Colonic mucosa (tissue), 4 donors: ENCODE measurements at regions not wholly inside any gene's neighbourhood (a gene's known extent, or its start where the extent isn't known, plus 50 kb on each side); places are given as distances from the start of the nearest gene placed in this dataset.

Source experiments
- DNase-seq: peaks from one replicate; pipeline ENCODE4 v3.0.0-alpha.2; 2020
- H3K27ac ChIP-seq: fragments of 200-600 bp; one replicate; pipeline ENCODE4 v1.8.0; 2021
- H3K27me3 ChIP-seq: fragments of 200-600 bp; one replicate; pipeline ENCODE4 v1.8.0; 2021
- H3K36me3 ChIP-seq: fragments of 200-600 bp; one replicate; pipeline ENCODE4 v1.8.0; 2021
- H3K4me1 ChIP-seq: fragments of 200-600 bp; one replicate; pipeline ENCODE4 v1.8.0; 2021; ENCODE audit warnings: mild to moderate bottlenecking
- H3K4me3 ChIP-seq: fragments of 200-600 bp; one replicate; pipeline ENCODE4 v1.8.0; 2021
- H3K9ac ChIP-seq, 2 donors: one replicate each; pipeline ENCODE4 v1.7.0; 2013; ENCODE audit warnings: control low read depth in 2 of 2, low read depth in 2 of 2, low read length in 2 of 2
- H3K9me3 ChIP-seq: fragments of 200-600 bp; one replicate; pipeline ENCODE4 v1.8.0; 2021
- CTCF ChIP-seq: fragments of 200-600 bp; IDR thresholded peaks from one replicate; pipeline ENCODE4 v1.8.0; 2022; ENCODE audit warnings: antibody characterized with exemption, mild to moderate bottlenecking
- intact Hi-C: fragments of 100-400 bp; cut with DNase I; formaldehyde crosslinking; loops from one replicate; pipeline ENCODE4 v1.14.1; 2022
- donor health status: healthy.
- donor health status: DM: no; HTN: no; CAD: no.
- donor health status: DM: no; HTN: no; CAD: no.

- no peaks in the 10 kb centered on the region for H3K4me1 ChIP-seq
- no peaks in the 10 kb centered on the region for H3K36me3 ChIP-seq
- no peaks in the 10 kb centered on the region for H3K9me3 ChIP-seq
- H3K4me3 ChIP-seq = no peak overlapping the region
- intact Hi-C loops = no loop called here
- DNase-seq = no peak
- H3K9ac ChIP-seq = no peak overlapping the region
- TF ChIP-seq CTCF = no peak
- H3K27me3 ChIP-seq = no peaks in the 10 kb centered on the region
- H3K27ac ChIP-seq = no peak overlapping the region
Measured at GRCh38 chr16:9680019-9680655, 502.1 kb downstream of the GRIN2A start.

DNA sequence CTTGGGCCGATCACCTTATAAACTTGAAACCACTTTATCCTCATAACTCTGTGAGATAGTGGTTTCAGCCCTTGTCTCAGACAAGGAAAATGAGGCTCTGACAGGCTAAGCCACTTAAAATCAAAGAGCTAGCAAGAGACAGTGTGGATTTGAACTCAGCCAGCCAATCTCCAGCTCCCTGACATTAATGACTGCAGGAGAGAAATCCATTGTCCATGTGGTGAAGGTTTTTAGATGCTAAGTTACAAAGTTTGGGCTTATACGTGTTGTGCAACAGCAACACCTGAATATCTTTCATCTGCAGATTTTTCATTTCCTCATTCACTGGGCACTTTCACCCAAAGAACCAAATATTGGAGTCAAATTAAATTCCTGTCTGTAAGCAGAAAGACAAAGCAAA, 501.3 kb downstream of the GRIN2A start:
- no peaks in the 10 kb centered on the region for H3K4me1 ChIP-seq
- DNase-seq = no peak
- H3K36me3 ChIP-seq = no peaks in the 10 kb centered on the region
- no peak overlapping the region for H3K9ac ChIP-seq
- no peak for TF ChIP-seq CTCF
- H3K9me3 ChIP-seq = no peaks in the 10 kb centered on the region
- H3K27ac ChIP-seq = no peak overlapping the region
- H3K27me3 ChIP-seq = no peaks in the 10 kb centered on the region
- intact Hi-C loops = no loop called here
- no peak overlapping the region for H3K4me3 ChIP-seq

DNA sequence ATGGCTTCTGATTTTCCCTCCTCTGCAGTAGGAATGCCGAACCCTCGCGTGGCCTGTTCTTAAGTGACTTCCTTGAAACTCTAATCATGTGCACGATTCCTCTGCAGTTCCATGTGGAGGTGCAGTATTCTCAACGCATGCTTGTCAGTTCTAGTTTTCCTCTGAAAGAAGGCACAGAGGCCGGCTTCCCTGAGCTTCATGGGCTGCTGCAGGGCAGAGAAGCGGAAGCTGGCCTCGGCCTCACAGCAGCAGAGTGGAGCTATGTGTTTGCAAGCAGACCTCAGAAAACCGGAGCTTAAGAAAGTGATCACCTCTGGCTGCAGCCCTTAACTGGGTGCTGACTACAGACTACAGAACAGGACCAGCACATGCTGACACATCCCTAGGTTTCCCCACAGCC, 500.7 kb downstream of the GRIN2A start:
- H3K27ac ChIP-seq = no peak overlapping the region
- H3K4me3 ChIP-seq = no peak overlapping the region
- H3K9ac ChIP-seq = no peak overlapping the region
- no peaks in the 10 kb centered on the region for H3K27me3 ChIP-seq
- no peaks in the 10 kb centered on the region for H3K4me1 ChIP-seq
- H3K9me3 ChIP-seq = no peaks in the 10 kb centered on the region
- no peak for TF ChIP-seq CTCF
- intact Hi-C loops = no loop called here
- H3K36me3 ChIP-seq = no peaks in the 10 kb centered on the region
- DNase-seq = no peak

DNA sequence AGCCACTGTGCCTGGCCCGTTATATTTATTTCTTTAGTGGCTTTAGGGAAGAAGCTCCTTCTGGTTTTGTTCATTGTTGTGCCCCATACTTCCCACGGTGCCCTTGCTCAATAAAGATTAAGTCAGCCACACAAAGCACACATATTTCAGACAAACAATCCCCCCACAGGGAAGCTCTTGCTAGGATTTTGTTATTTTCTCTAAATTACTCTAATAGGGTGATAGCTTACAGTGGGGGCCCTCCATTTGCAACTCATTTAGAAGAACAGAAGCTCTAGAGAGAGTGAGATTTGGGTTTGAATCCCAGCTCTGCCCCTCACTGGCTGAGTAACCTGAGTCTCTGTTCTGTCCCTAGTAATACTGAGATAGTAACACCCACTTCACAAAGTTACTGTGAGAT, 499.9 kb downstream of the GRIN2A start:
- H3K9ac ChIP-seq = no peak overlapping the region
- no peak overlapping the region for H3K4me3 ChIP-seq
- intact Hi-C loops = no loop called here
- no peaks in the 10 kb centered on the region for H3K9me3 ChIP-seq
- no peak overlapping the region for H3K27ac ChIP-seq
- no peak for TF ChIP-seq CTCF
- no peak for DNase-seq
- H3K27me3 ChIP-seq = no peaks in the 10 kb centered on the region
- no peaks in the 10 kb centered on the region for H3K36me3 ChIP-seq
- H3K4me1 ChIP-seq = no peaks in the 10 kb centered on the region

GRCh38 chr16:9683677-9684076, 498.6 kb downstream of the GRIN2A start:
- Histone ChIP-seq H3K9ac (no peak overlapping the region), H3K36me3 (no peaks in the 10 kb centered on the region), H3K9me3 (no peaks in the 10 kb centered on the region), H3K27ac (no peak overlapping the region), H3K4me1 (no peaks in the 10 kb centered on the region), H3K4me3 (no peak overlapping the region), H3K27me3 (no peaks in the 10 kb centered on the region)
- intact Hi-C loops = no loop called here
- DNase-seq = no peak
- no peak for TF ChIP-seq CTCF
